Stomach (tissue), 4 donors: ENCODE measurements at regions not wholly inside any gene's neighbourhood (a gene's known extent, or its start where the extent isn't known, plus 50 kb on each side); places are given as distances from the start of the nearest gene placed in this dataset.

ENCODE experiments used
- EP300 ChIP-seq: sonication (generic); formaldehyde crosslinking; IDR thresholded peaks from one replicate; pipeline ENCODE4 v1.6.1; 2017; ENCODE audit warnings: antibody characterized with exemption
- POLR2A ChIP-seq, 4 donors: fragments of 450-650 bp; IDR thresholded peaks; one replicate each; pipeline ENCODE4 v1.6.1; 2016; ENCODE audit warnings: antibody characterized with exemption in 4 of 4, control low read depth in 2 of 4, mild to moderate bottlenecking in 1 of 4, moderate library complexity in 1 of 4
- TF ChIP-seq, protein P1 (sequence below), 7 experiments: fragments of 450-650 bp in 4 of 7; fragments of 200-600 bp in 3 of 7; sonication (generic) in 3 of 7; IDR thresholded peaks; one replicate each; pipeline ENCODE4 v1.5.1; 2016 to 2019; ENCODE audit warnings: antibody characterized with exemption in 7 of 7, control low read depth in 2 of 7, mild to moderate bottlenecking in 1 of 7

DNA sequence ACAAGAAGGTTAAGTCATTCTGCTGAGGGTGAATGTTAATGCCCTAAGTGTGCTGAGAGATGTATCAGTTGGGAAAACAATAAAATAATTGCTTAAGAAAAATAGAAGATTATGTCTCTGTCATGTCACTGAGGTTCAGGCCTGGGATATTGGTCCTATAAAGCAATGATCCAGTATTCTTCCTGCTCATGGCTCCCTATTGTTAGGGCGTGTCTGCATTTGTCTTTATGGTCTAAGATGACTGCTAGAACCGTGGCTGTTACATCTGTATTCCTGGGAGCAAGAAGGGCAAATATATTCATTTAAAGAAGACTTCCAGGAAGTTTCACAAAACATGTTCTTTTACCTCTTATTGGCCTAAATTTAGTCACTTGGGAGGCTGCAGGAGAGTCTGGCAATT is 125.0 kb downstream of the KCNE4 start:
- TF ChIP-seq, protein P1, sequence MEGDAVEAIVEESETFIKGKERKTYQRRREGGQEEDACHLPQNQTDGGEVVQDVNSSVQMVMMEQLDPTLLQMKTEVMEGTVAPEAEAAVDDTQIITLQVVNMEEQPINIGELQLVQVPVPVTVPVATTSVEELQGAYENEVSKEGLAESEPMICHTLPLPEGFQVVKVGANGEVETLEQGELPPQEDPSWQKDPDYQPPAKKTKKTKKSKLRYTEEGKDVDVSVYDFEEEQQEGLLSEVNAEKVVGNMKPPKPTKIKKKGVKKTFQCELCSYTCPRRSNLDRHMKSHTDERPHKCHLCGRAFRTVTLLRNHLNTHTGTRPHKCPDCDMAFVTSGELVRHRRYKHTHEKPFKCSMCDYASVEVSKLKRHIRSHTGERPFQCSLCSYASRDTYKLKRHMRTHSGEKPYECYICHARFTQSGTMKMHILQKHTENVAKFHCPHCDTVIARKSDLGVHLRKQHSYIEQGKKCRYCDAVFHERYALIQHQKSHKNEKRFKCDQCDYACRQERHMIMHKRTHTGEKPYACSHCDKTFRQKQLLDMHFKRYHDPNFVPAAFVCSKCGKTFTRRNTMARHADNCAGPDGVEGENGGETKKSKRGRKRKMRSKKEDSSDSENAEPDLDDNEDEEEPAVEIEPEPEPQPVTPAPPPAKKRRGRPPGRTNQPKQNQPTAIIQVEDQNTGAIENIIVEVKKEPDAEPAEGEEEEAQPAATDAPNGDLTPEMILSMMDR (IDR thresholded peaks at IDR 0.05), result no peak
- TF ChIP-seq POLR2A (IDR thresholded peaks at IDR 0.05) (no peak), EP300 (no peak)
